Stimulated activated CD4-positive, alpha-beta T cell treated with anti-CD3 and anti-CD28 coated beads, Interleukin-2, amount 100 ng/mL, for 4 hours (primary cell): ENCODE measurements at regions not wholly inside any gene's neighbourhood (a gene's known extent, or its start where the extent isn't known, plus 50 kb on each side); places are given as distances from the start of the nearest gene placed in this dataset.
"Not testable (repeated sequence)": the region's sequence is repeated elsewhere in the genome, so short reads cannot be mapped to it uniquely, and the experiment has no call there.

Experiments
- DNase-seq: peaks from one replicate; pipeline ENCODE4 v3.0.0-alpha.2; 2020; ENCODE audit warnings: low read depth

DNA sequence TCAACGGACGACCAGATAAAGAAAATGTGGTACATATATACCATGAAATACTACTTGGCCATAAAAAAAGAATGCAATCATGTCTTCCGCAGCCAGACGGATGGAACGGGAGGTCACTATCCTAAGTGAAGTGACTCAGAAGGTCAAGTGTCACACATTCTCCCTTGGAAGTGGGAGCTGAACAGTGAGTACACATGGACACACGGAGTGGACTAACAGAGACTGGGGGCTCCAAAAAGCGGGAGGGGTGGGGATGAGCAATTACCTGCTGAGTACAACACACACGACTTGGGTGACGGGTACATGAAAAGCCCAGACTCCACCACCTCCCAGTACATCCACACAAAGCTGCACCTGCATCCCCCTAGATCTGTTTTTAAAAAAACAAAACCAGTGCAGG is 62.5 kb upstream of the TNK2 start:
- not testable (repeated sequence) for DNase-seq

DNA sequence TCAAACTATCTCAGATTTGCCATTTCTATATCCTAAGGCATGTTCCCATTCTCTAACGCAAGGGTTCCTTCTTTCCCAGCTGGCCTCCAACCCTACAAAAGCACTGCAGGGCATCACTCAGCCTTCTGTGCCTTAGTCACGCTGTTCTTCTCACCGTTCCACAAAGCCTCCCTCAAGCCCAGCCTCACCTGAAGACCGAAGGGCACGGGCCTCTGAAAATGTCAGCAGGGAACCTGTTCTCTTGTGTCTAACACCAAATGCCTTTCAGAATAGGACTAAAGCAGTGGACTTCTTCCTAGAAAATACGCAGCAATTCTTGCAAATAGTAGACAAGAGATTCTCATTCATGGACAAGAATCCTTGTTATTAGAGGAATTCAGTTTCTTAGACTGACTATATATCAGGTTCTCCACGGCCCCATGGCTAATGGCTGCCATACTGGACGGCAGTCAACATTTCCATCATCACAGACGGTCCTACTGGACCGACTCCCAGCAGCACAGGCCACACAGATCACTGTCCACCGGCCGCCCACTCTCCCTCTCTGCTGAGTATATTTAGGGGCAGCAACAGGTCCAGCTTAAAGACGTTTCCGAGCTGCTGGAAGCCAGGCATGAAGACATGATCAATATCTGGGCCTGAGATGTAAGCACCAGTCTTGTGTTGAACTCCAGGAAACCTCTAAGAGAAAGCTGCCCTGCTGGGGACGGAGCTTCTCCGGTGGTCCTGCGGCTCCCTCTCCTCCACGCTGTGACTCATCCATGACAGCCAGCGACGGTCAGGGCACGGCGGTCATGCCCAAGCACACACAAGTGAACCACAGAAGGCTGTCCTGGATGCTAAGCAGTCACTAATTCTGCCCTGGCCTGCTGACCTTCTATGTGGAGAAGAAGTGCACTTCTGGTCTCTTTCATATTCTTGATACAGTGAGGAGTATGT is 61.8 kb upstream of the TNK2 start:
- DNase-seq = not testable (repeated sequence)

DNA sequence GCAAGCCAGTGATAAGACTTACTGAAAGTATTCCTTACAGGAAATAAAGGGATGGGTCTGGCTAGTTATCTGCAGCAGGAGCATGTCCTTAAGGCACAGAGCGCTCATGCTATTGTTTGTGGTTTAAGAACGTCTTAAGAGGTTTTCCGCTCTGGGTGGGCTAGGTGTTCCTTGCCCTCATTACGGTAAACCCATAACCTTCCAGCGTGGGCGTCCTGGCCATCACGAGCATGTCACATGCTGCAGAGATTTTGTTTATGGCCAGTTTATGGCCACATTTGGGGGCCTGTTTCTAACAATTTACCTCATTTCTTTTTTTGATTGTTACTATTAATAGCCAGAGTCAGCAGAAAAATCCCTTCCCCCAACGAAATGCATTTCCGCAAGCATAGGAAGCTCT is 61.0 kb upstream of the TNK2 start:
- DNase-seq = not testable (repeated sequence)

DNA sequence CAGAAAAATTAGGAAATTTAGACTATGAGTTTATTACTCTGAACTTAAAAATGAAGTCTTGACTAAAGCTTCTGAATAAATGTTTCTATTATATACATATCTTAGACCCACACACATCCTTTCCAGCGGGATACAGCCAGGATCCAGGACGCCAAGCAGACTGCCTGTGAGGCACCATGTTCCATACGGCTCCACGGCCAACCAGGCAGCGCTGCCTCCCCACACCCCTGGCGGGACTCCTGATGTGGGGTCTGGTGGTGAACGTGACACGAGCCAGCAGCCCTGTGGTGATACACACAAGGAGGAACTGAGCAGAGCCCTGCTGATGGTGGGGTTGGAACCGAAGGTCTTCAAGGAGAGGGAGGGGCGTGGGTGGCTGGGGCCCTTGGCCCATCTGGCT is 59.8 kb upstream of the TNK2 start:
- not testable (repeated sequence) for DNase-seq

DNA sequence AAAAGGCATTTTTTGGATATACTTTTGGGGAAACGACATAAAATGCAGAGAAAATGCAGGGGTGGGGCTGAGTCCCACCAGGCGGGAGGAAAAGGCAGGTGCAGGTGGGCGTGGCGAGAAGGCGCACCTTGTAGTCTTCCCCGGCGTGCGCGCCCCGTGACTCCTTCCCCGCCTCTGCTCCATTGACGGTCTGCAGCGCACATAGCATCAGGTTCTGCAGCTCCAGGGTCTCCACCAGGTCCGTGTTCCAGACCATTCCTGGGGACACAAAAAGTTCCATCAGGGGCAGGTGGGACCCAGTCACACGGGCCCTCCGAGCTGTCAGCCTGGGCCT is 59.0 kb upstream of the TNK2 start:
- not testable (repeated sequence) for DNase-seq

DNA sequence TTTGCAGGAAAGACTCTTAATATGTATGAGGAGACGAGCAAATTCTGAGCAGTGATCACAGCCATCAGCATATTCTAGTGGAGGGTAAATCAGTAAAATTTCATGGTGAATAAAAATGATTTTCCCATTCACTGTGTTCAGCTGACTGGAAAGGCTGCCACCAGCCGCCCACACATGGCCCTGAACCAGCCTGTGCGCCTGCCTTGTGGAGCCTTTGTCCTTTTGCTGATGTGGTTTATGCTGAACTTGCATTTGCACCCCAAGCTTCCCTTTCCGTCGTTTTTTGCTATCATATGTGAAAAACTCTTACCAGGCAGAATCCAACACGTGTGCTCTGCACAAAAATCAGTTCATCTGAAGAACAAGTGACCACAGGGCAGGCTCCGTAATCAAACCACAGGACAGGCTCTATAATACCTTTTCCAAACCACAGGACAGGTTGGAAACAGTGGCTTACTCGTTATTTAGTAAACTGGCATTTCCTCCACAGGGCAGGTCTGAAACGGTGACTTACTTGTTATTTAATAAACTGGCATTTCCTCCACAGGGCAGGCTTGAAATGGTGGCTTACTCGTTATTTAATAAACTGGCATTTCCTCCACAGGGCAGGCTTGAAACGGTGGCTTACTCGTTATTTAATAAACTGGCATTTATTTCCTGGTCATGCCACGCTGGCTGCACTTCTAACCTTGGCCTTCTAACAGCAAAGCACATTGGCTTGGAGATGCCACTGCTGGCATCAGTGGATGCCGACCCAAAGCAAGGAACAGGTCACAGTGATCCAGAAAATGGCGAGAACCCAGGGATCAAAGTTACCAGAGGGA is 58.4 kb upstream of the TNK2 start:
- not testable (repeated sequence) for DNase-seq

DNA sequence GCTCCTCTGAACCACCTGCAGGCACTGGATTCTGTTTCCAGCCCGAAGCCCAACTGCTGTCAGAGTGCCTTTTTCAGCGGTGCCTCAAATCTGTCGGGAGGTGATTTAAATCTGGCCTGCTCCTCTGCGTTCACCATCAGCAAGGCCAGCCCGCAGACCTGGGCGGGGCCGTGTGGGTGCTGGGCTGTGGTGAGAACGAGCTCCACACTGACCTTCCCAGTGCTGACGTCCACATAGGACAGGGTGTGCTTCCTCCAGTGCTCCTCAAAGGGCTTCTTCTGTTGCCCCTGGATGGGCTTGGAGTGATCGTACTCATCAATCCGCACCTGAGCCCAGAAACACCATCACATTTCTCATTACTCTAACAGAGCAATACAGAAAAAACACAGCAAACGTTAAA is 56.9 kb upstream of the TNK2 start:
- not testable (repeated sequence) for DNase-seq

DNA sequence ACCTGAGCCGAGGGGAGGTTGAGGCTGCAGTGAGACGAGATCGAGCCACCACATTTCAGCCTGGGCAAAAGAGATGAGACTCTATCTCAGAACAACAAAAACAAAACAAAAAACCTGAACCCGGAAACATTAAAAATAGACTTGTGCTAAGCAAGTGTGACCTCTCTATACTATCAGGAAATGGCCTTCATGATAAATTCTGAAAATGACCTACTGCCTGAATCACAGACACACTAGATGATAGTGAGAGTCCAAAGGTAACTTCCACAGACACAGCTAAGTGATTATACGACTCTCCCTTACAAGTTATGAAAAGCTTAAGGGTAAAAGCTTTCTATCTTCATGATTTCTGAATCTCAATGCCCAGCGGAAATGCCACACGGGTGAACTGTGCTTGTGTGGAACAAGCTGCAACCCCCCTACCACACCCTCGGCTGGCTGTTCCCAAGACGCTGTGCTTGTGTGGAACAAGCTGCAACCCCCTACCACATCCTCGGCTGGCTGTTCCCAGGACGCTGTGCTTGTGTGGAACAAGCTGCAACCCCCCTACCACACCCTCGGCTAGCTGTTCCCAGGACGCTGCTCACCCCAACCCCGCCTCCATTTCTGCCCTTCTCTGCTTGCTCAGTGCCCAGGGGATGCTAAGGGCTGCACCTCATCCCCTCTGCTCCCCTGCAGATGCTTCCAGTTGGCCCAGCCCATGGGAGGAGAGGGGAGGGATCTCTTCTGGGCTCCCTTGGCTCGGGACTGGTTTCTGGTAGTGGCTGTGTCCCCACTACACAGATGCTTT is 56.2 kb upstream of the TNK2 start:
- DNase-seq = not testable (repeated sequence)

DNA sequence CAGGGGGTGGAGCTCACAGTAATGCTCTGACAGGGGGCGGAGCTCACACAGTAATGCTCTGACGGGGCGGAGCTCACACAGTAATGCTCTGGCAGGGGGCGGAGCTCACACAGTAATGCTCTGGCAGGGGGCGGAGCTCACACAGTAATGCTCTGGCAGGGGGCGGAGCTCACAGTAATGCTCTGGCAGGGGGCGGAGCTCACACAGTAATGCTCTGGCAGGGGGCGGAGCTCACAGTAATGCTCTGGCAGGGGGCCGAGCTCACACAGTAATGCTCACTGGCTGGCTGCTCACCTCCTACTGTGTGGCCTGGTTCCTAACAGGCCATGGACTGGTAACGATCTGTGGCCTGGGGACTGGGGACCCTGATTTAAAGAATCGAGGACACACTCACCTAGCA is 53.9 kb upstream of the TNK2 start:
- DNase-seq = not testable (repeated sequence)

DNA sequence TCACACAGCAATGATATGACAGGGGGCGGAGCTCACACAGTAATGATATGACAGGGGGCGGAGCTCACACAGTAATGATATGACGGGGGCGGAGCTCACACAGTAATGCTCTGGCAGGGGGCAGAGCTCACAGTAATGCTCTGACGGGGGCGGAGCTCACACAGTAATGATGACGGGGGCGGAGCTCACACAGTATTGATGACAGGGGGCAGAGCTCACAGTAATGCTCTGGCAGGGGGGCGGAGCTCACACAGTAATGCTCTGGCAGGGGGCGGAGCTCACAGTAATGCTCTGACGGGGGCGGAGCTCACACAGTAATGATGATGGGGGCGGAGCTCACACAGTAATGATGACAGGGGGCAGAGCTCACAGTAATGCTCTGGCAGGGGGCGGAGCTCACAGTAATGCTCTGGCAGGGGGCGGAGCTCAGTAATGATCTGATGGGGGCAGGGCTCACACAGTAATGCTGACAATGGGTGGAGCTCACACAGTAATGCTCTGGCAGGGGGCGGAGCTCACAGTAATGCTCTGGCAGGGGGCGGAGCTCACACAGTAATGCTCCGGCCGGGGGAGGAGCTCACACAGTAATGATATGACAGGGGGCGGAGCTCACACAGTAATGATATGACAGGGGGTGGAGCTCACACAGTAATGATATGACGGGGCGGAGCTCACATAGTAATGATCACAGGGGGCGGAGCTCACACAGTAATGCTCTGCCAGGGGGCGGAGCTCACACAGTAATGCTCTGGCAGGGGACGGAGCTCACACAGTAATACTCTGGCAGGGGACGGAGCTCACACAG is 52.8 kb upstream of the TNK2 start:
- DNase-seq = peak; percentile 39

DNA sequence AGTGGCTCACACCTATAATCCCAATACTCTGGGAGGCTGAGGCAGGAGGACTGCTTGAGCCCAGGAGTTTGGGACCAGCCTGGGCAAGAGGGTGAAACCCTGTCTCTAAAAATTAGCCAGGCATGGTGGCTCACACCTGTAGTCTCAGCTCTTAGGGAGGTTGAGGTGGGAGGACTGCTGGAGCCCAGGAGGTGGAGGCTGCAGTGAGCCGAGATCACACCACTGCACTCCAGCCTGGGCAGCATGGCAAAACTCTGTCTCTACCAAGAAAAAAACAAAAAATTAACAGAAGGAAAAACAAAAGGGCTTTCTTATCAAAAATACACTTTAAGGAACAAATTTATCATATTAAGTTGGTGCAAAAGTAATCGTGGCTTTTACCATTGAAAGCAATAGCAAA is 51.8 kb upstream of the TNK2 start:
- DNase-seq = not testable (repeated sequence)

DNA sequence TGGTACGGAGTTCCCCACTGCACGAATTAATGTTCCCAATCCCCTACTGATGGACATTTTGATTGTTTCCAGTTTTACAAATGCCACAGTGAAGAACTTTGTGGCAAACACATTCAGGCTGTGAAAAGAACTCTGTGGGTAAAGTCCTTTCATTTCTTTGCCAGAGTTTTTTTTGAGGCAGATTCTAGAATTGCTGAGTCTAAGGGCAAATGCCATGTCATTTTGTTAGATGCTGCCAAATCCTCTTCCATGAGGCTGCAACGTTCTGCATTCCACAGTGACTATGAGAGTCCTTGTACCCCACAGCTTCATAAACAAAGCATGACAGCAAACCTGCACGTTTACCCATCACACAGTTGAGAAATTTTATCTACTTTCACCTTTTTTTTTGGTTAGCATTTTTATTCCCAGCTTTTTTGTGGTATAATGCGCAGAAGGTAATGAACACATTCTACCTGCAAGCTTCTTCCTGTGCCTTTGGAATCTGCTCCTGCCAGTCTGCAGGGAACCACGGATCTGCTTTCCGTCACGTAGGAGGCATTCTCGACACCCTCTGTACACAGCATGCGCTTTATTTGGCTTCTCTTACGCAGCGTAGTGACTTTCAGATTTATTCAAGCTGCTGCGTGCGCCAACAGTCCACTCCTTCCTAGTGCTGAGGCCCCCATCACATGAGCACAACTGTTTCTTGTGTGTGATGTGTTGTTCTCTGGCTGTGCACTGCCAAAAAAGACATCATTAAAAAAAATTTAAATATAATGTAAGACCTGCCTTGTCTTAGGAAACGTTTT is 51.2 kb upstream of the TNK2 start:
- DNase-seq = not testable (repeated sequence)

DNA sequence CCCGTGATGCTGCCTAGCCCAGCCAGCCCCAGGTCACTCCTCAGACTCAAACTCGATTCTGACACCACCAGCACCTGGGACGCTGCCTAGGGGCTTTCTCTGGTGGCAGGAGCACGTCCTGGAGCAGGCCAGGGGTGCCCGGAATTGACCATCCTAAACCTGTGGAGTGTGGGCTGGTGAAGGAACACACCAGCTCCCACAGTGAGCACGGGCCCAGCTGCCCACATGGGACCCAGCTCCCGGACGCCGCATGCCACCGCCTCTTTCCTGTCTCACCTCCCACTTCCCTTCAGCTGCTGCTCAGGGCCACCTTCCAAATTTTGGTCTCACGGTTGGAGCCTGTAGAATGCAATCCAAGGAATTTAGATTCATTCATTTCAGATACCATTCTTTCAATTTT is 50.4 kb upstream of the TNK2 start:
- not testable (repeated sequence) for DNase-seq
